Progenitor cell of endocrine pancreas (in vitro differentiated cells): ENCODE measurements at regions not wholly inside any gene's neighbourhood (a gene's known extent, or its start where the extent isn't known, plus 50 kb on each side); places are given as distances from the start of the nearest gene placed in this dataset.

Experiments used
- DNase-seq: peaks from one replicate; pipeline ENCODE4 v3.0.0; 2021; ENCODE audit warnings: low spot score; ENCODE audit not compliant: unreplicated experiment
- H3K27ac Mint-ChIP-seq: 2 replicates; pipeline ENCODE4 v1.8.0; 2021; ENCODE audit warnings: mild to moderate bottlenecking, moderate library complexity, mixed read lengths
- H3K27me3 Mint-ChIP-seq: 2 replicates; pipeline ENCODE4 v1.8.0; 2021; ENCODE audit warnings: mixed read lengths
- H3K36me3 Mint-ChIP-seq: 2 replicates; pipeline ENCODE4 v1.8.0; 2022; ENCODE audit warnings: mixed read lengths; ENCODE audit not compliant: insufficient read depth
- H3K4me1 Mint-ChIP-seq: 2 replicates; pipeline ENCODE4 v1.8.0; 2021; ENCODE audit warnings: low read depth, mixed read lengths
- H3K4me3 Mint-ChIP-seq: 2 replicates; pipeline ENCODE4 v1.8.0; 2021; ENCODE audit warnings: low read depth, mild to moderate bottlenecking, moderate library complexity, mixed read lengths
- H3K9me3 Mint-ChIP-seq: 2 replicates; pipeline ENCODE4 v1.8.0; 2021; ENCODE audit warnings: low read depth, mixed read lengths
- TF ChIP-seq, protein P1 (sequence below): fragments of 200-600 bp; sonication (generic); IDR thresholded peaks from one replicate; pipeline ENCODE4 v1.5.0; 2021; ENCODE audit warnings: antibody characterized with exemption, mild to moderate bottlenecking; ENCODE audit not compliant: unreplicated experiment

DNA sequence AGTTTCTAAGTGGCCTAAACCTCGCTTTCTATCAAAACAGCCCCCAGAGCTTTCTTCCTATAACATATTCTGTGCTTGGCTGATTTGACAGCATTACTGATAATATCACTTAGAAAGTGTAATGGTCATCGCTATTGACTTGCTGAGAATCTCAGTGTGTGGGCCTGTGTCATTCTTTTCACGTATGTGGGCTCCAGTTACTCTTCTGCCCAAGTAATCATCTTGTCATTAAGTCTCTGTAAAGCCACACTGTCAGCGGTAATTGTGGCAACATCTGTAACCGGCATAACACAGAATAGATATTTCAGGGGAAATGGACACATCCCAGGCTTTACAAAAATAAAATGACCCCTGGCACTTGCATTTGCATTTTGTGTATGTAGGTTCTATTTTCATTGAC, 313.6 kb upstream of the LMCD1 start:
- H3K4me1 Mint-ChIP-seq = no peaks in the 10 kb centered on the region
- TF ChIP-seq, protein P1, sequence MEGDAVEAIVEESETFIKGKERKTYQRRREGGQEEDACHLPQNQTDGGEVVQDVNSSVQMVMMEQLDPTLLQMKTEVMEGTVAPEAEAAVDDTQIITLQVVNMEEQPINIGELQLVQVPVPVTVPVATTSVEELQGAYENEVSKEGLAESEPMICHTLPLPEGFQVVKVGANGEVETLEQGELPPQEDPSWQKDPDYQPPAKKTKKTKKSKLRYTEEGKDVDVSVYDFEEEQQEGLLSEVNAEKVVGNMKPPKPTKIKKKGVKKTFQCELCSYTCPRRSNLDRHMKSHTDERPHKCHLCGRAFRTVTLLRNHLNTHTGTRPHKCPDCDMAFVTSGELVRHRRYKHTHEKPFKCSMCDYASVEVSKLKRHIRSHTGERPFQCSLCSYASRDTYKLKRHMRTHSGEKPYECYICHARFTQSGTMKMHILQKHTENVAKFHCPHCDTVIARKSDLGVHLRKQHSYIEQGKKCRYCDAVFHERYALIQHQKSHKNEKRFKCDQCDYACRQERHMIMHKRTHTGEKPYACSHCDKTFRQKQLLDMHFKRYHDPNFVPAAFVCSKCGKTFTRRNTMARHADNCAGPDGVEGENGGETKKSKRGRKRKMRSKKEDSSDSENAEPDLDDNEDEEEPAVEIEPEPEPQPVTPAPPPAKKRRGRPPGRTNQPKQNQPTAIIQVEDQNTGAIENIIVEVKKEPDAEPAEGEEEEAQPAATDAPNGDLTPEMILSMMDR = no peak
- DNase-seq = no peak
- H3K9me3 Mint-ChIP-seq = peaks cover 18% of the 10 kb centered on the region
- H3K36me3 Mint-ChIP-seq = peaks cover 4% of the 10 kb centered on the region
- H3K27ac Mint-ChIP-seq = no peak overlapping the region
- no peak overlapping the region for H3K4me3 Mint-ChIP-seq
- peaks cover 7% of the 10 kb centered on the region for H3K27me3 Mint-ChIP-seq

DNA sequence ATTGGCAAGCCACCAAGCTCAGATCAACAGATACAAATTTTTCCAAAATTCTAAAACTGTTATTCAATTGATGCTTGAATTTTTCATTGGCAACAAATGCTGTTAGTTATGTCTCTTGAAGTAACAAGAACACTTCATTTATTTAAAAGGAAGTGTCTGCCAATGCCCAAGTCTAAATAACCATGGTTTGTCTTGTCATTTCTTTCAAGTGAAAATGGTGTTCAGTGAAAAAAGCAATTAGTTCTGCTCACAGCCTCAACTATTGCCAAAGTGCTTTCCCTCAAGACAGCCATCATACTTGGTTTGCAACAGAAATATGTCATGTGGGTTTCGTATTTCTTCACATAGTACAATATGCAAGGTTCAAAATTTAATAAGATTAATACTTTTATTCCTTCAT, 312.6 kb upstream of the LMCD1 start:
- peaks cover 3% of the 10 kb centered on the region for H3K27me3 Mint-ChIP-seq
- H3K4me1 Mint-ChIP-seq = no peaks in the 10 kb centered on the region
- TF ChIP-seq, protein P1 = no peak
- H3K27ac Mint-ChIP-seq = no peak overlapping the region
- DNase-seq = no peak
- H3K4me3 Mint-ChIP-seq = no peak overlapping the region
- peaks cover 4% of the 10 kb centered on the region for H3K36me3 Mint-ChIP-seq
- H3K9me3 Mint-ChIP-seq = peaks cover 18% of the 10 kb centered on the region

DNA sequence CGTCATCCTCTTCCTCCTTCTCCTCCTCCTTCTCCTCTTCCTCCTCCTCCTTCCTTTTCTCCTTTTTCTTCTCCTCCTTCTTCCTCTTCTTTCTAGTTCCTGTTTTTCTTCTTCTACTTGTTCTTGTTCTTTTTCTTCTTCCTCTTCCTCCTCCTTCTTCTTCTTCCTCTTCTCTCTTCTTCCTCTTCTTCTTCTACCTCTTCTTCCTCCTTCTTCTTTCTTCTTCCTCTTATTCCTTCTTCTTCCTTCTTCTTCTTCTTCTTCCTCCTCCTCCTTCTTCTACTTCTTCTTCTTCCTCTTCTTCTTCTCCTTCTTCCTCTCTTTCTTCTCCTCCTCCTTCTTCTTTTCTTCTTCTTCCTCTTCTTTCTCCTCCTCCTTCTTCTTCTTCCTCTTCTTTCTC, 310.2 kb upstream of the LMCD1 start:
- Mint-ChIP-seq H3K9me3 (peaks cover 18% of the 10 kb centered on the region), H3K4me1 (no peaks in the 10 kb centered on the region)

DNA sequence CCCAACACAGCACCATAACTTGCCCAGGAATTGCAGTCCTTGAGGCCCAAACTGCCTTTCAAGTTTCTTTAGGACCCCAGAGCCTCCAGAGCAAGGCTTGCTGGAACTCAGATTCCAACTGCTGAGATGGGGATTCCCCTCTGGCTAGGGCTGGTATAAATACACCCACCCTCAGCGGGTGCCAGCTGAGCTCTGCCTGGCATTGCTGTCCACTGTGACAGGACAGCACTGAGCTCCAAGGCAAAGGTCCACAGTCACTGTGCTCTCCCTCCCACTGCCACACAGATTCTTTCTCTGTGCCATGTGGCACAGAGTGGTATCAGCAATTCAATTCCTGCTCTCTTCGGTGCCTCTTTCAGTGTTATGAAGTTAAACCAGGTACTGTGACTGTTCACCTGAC, 304.2 kb upstream of the LMCD1 start:
- TF ChIP-seq, protein P1 = no peak
- Mint-ChIP-seq H3K27ac (no peak overlapping the region), H3K36me3 (no peaks in the 10 kb centered on the region), H3K4me1 (peaks cover 15% of the 10 kb centered on the region), H3K27me3 (no peaks in the 10 kb centered on the region), H3K9me3 (peaks cover under 1% of the 10 kb centered on the region), H3K4me3 (no peak overlapping the region)
- DNase-seq = no peak

More for the DNA sequence above, 310.2 kb upstream of the LMCD1 start:
- DNase-seq = no peak
- H3K4me3 Mint-ChIP-seq = no peak overlapping the region
- no peak overlapping the region for H3K27ac Mint-ChIP-seq
- no peaks in the 10 kb centered on the region for H3K27me3 Mint-ChIP-seq
- TF ChIP-seq, protein P1 = no peak
- peaks cover 4% of the 10 kb centered on the region for H3K36me3 Mint-ChIP-seq

DNA sequence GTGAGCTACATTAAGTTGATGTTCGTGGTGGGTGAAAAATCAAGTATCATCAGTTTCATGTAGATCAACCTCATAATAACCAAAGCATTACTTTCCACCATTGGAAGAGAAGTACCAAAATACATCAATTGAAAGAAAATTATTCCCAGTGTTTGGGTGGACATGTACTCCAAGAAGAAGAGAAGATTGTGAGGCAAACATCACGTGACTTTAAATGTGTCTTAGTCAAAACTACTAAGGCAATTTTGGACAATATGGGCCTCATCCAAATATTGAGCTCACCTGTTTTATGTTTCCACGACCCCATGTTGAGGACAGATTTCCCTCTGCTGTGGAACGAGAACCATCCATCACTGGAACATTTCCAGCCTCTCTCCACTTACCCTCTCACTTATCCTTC, 303.0 kb upstream of the LMCD1 start:
- TF ChIP-seq, protein P1 = no peak
- Mint-ChIP-seq H3K9me3 (no peaks in the 10 kb centered on the region), H3K4me1 (peaks cover 15% of the 10 kb centered on the region), H3K4me3 (no peak overlapping the region), H3K27me3 (no peaks in the 10 kb centered on the region), H3K36me3 (no peaks in the 10 kb centered on the region), H3K27ac (no peak overlapping the region)
- DNase-seq = no peak

DNA sequence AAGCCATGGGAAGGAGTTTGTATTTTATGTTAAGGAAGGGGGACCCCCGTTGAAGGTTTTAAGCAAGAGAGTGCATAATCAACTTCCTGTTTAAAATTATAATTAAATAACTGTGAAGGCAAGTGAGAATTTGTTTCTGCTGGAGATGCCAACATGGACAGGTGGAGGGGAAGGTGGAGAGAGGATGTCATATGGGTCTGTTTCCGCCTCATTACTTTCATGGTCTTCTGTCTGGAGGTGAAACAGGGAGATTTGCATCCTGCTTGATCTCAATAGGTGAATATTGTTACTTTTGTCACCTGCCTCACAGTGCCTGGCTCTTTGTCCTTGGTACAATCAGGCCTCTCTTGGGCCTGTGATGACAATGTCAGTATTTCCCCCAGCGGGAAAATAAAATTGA, 300.6 kb upstream of the LMCD1 start:
- Mint-ChIP-seq H3K4me3 (no peak overlapping the region), H3K36me3 (no peaks in the 10 kb centered on the region), H3K9me3 (no peaks in the 10 kb centered on the region), H3K4me1 (peaks cover 15% of the 10 kb centered on the region), H3K27me3 (peaks cover 3% of the 10 kb centered on the region), H3K27ac (no peak overlapping the region)
- TF ChIP-seq, protein P1 = no peak
- DNase-seq = no peak
